Loucy (cell line): ENCODE measurements at regions not wholly inside any gene's neighbourhood (a gene's known extent, or its start where the extent isn't known, plus 50 kb on each side); places are given as distances from the start of the nearest gene placed in this dataset.

Experiments
- EZH2phosphoT487 ChIP-seq: fragments of 200-600 bp; IDR thresholded peaks from 2 replicates; pipeline ENCODE4 v1.6.1; 2018; ENCODE audit warnings: antibody characterized with exemption, mild to moderate bottlenecking, moderate library complexity, borderline replicate concordance
- TF ChIP-seq, protein P1 (sequence below): fragments of 200-600 bp; sonication (generic); conservative IDR thresholded peaks from 2 replicates; pipeline ENCODE4 v1.5.1; 2014; ENCODE audit warnings: mild to moderate bottlenecking, antibody characterized with exemption, low read length

DNA sequence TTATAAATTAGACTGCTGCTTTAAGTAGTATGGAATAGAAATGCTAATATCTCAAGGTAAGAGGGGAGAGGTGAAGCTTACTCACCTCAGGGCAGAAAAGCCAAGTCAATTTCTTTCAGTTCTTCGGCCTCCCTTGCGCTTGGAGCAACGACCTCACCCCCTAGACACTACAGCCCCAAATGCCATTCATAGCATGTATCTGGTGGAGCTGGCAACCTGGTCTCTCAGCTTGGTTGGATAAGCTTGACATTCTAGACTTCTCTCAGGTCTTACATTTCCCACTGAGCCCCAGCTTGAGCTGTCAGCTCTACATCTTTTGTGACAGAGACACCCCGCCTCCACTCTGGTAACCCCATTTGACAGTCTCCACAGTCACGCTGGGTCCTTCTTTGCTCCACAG lies 154.9 kb downstream of the ZNF608 start:
- TF ChIP-seq EZH2phosphoT487 = no peak
- TF ChIP-seq, protein P1, sequence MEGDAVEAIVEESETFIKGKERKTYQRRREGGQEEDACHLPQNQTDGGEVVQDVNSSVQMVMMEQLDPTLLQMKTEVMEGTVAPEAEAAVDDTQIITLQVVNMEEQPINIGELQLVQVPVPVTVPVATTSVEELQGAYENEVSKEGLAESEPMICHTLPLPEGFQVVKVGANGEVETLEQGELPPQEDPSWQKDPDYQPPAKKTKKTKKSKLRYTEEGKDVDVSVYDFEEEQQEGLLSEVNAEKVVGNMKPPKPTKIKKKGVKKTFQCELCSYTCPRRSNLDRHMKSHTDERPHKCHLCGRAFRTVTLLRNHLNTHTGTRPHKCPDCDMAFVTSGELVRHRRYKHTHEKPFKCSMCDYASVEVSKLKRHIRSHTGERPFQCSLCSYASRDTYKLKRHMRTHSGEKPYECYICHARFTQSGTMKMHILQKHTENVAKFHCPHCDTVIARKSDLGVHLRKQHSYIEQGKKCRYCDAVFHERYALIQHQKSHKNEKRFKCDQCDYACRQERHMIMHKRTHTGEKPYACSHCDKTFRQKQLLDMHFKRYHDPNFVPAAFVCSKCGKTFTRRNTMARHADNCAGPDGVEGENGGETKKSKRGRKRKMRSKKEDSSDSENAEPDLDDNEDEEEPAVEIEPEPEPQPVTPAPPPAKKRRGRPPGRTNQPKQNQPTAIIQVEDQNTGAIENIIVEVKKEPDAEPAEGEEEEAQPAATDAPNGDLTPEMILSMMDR = no peak
